ENCODE measurements at regions not wholly inside any gene's neighbourhood (a gene's known extent, or its start where the extent isn't known, plus 50 kb on each side); places are given as distances from the start of the nearest gene placed in this dataset.

DNA sequence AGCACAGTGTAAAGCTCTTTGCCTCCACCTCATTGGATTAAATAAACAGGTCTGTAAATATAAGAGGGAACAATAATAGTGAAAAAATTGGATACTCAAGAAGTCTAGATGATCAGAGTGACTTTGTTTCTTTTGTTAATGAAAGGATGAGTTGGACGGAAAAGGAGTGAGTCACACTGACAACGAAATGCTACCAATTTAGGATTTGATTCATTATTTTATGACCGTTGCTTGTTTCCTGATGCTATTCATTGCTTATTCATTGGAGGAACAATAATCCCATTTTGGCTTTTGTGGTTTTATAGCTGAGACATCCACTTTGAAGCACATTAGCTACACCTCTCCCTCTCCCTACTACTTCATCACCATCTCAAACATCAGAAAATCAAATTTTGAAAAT, 74.4 kb upstream of the DYNLT3 start:
- TF ChIP-seq, protein P1, sequence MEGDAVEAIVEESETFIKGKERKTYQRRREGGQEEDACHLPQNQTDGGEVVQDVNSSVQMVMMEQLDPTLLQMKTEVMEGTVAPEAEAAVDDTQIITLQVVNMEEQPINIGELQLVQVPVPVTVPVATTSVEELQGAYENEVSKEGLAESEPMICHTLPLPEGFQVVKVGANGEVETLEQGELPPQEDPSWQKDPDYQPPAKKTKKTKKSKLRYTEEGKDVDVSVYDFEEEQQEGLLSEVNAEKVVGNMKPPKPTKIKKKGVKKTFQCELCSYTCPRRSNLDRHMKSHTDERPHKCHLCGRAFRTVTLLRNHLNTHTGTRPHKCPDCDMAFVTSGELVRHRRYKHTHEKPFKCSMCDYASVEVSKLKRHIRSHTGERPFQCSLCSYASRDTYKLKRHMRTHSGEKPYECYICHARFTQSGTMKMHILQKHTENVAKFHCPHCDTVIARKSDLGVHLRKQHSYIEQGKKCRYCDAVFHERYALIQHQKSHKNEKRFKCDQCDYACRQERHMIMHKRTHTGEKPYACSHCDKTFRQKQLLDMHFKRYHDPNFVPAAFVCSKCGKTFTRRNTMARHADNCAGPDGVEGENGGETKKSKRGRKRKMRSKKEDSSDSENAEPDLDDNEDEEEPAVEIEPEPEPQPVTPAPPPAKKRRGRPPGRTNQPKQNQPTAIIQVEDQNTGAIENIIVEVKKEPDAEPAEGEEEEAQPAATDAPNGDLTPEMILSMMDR (IDR thresholded peaks at IDR 0.05), result no peak

DNA sequence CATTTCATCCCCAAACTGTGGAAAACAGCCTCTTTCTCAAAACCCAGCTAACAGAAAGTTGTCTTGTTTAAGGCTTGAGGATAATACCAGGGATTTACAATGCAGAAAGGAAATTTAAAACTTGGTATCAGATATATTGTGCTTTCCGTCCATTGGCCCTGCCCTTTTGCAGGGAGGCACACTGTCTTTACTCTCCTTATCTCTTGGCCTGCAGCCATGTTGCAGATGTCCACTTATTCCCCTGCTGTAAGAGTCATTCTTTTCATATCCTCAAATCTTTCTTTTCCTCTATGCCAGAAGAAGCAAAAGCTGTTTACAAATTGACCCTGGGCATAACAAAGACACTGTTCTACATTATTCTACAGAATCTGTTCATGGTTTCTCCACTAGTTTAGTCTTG, 75.6 kb upstream of the DYNLT3 start:
- TF ChIP-seq, protein P1 (IDR thresholded peaks at IDR 0.05), result no peak

DNA sequence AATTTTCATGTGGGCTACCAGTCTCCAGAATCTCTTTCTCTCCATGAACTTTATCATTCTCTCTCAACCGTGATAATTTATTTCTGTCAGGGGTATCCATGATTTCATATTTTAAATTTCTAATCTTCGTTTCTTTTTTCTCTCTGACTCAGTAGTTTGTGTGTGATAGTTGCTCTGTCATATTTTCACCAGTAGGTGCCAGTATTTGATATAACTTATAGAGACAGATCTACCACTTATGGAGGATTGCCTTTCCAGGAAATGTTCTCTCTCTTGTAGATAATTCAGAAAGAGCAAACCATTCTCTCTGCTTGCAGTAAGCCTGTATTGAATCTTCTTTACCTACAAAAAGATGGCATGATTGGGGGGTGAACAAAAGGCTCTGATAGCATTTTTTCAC, 79.3 kb upstream of the DYNLT3 start:
- TF ChIP-seq, protein P1 (IDR thresholded peaks at IDR 0.05), result peak; percentile 46

DNA sequence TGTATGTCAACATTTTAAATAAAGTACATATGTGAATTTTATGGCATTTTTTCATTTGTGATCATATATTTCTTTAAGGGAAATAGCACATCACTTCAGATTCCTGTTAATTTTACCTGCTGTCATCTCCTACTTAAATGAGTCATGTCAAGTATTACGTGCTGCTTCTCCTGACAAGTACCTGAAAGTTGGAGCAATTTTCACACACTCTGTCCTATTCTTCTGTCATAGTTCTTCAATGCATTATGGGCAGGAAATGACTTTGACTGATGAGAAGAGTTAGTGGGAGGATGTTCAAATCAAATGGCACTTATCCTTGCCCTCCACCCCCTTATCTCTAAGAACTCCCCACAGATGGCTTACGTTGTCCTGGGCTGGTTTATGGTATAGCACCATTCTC, 64.2 kb upstream of the SYTL5 start:
- TF ChIP-seq, protein P1 (IDR thresholded peaks at IDR 0.05), result no peak

DNA sequence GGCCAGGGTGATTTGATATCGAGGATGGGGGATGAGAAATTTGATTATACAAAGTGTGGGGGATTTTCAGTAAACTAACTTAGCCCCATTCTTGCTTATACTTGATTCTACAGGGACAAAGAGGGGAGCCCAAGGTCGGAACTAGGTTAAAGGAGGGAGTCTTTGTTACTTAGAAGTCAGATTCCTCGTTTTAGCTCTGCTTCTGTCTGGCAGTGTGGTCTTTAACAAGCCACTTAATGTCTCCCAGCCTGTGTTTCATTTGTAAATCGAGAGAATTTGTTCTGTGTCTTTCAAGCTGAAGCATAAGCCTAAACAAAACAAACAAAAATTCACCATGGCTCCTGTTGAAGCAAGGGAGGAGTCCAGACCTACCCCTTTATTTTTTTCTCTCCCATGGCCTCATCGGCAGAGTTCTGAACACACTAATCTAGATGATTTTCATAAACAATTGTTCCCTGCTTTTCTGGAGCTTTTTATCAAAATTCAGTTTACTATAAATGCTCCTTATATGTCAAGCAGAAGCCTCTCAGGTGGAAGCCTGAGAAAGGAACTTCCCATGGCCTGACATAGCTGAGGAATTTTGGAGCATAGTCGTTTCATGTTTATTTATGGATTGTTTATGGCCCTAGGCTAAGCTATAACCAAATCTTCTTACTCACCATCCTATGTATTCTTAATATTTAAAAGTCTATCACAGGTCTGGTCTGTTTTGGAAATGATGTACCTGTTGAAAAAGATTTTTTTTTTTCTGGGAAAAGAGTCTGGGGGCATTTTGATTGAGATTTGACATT, 62.6 kb upstream of the SYTL5 start:
- TF ChIP-seq, protein P1 (IDR thresholded peaks at IDR 0.05), result no peak

DNA sequence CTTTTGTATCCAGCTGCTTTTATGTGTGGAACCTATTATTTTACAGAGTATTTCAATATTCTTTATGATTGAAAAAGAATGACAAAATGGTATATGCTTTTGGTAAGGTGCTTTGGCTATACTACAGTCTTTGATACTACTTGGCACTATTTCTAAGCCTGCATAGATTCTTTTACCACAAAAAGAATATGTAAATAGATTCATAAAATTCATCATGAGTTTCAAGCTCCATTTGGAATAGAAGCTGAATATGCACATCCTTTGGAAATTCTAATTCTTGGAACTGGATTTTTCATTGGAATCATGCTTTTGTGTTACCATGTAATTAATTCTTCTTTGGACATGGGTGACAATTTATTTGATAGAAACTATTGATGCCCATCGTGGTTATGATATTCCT, 60.2 kb upstream of the SYTL5 start:
- TF ChIP-seq, protein P1 (IDR thresholded peaks at IDR 0.05), result no peak

DNA sequence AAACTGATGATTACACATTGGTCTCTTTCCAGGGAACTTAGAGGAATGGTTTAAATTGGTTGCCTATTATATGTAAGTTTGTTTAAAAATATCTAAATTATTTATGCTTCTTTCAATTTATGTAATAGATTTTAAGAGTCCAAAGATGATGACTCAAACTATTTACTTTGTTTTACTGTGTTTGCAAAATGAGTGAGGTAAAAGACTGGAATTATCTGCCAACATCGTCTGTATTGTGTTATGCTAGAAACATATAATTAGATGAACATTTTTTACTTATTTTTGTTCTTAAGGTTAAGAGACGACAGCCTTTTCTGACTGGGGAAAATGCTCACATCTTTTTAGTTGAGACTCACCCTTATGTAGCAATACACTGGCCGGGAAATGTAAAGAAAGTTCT, 51.1 kb upstream of the SYTL5 start:
- TF ChIP-seq, protein P1 (IDR thresholded peaks at IDR 0.05), result no peak

DNA sequence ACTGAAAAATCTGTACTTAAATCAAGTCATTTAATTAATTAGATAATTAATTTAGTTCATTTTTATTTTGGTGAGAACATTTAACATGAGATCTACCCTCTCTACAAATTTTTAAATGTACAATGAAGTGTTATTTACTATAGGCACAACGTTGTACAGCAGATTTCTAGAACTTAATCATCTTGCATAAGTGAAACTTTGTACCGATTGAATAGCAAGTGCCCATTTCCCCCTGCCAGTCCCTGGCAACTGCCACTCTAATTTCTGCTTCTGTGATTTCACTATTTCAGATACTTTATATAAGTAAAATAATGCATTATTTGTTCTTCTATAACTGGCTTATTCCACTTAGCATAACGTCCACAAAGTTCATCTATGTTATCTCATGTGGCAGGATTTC, 50.1 kb upstream of the SYTL5 start:
- TF ChIP-seq, protein P1 (IDR thresholded peaks at IDR 0.05), result no peak

All from LNCAP (cell line).